ENCODE measurements at regions not wholly inside any gene's neighbourhood (a gene's known extent, or its start where the extent isn't known, plus 50 kb on each side); places are given as distances from the start of the nearest gene placed in this dataset.

DNA sequence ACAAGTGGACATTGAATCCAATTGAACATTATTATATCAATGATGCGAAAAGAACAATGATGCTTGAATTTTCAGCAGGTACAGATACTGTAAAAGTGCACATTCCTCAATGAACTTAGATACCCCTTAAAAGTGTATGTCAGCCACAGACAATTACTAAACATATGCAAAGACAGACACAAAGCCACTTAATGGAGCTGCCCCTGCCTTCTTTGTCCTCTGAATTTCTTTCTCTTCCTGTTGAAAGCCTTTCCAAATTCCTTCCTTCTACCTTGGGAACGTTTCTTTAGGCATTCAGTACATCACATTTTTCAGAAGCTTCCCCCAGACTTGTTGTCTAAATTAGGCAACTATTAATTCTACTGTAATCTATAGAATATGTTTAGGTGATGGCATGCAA, 706.8 kb upstream of the MBL2 start:
- TF ChIP-seq POLR2AphosphoS5 (IDR thresholded peaks at IDR 0.05): no peak
- TF ChIP-seq, protein P1, sequence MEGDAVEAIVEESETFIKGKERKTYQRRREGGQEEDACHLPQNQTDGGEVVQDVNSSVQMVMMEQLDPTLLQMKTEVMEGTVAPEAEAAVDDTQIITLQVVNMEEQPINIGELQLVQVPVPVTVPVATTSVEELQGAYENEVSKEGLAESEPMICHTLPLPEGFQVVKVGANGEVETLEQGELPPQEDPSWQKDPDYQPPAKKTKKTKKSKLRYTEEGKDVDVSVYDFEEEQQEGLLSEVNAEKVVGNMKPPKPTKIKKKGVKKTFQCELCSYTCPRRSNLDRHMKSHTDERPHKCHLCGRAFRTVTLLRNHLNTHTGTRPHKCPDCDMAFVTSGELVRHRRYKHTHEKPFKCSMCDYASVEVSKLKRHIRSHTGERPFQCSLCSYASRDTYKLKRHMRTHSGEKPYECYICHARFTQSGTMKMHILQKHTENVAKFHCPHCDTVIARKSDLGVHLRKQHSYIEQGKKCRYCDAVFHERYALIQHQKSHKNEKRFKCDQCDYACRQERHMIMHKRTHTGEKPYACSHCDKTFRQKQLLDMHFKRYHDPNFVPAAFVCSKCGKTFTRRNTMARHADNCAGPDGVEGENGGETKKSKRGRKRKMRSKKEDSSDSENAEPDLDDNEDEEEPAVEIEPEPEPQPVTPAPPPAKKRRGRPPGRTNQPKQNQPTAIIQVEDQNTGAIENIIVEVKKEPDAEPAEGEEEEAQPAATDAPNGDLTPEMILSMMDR (IDR thresholded peaks at IDR 0.05 in 8 of 11, conservative IDR thresholded peaks at IDR 0.05 in 3 of 11): no peak
